Hepatocyte (in vitro differentiated cells): ENCODE measurements at regions not wholly inside any gene's neighbourhood (a gene's known extent, or its start where the extent isn't known, plus 50 kb on each side); places are given as distances from the start of the nearest gene placed in this dataset.
"Not testable (repeated sequence)": the region's sequence is repeated elsewhere in the genome, so short reads cannot be mapped to it uniquely, and the experiment has no call there.

Experiments used
- DNase-seq: peaks from one replicate; pipeline ENCODE4 v3.0.0-alpha.2; 2016; ENCODE audit warnings: low spot score
- H2AFZ ChIP-seq: fragments of 200-600 bp; sonication (generic); 2 replicates; pipeline ENCODE4 v1.6.0; 2016; ENCODE audit warnings: antibody characterized with exemption, mild to moderate bottlenecking
- H3K27ac ChIP-seq: fragments of 200-600 bp; sonication (generic); 2 replicates; pipeline ENCODE4 v1.5.1; 2016; ENCODE audit warnings: mild to moderate bottlenecking
- H3K27me3 ChIP-seq: fragments of 200-600 bp; sonication (generic); 2 replicates; pipeline ENCODE4 v1.6.1; 2016
- H3K36me3 ChIP-seq: fragments of 200-600 bp; sonication (generic); replicated peaks from 2 replicates; pipeline ENCODE4 v1.5.1; 2016; ENCODE audit warnings: low read depth; ENCODE audit not compliant: insufficient read depth
- H3K4me1 ChIP-seq: fragments of 200-600 bp; sonication (generic); 2 replicates; pipeline ENCODE4 v1.5.1; 2016; ENCODE audit warnings: mild to moderate bottlenecking, moderate library complexity; ENCODE audit not compliant: insufficient read depth
- H3K4me2 ChIP-seq: fragments of 200-600 bp; sonication (generic); 2 replicates; pipeline ENCODE4 v1.6.0; 2016
- H3K4me3 ChIP-seq: fragments of 200-600 bp; sonication (generic); 2 replicates; pipeline ENCODE4 v1.5.1; 2016; ENCODE audit warnings: mild to moderate bottlenecking
- H3K79me2 ChIP-seq: fragments of 200-600 bp; sonication (generic); 2 replicates; pipeline ENCODE4 v1.6.0; 2017; ENCODE audit warnings: mild to moderate bottlenecking
- H3K9me2 ChIP-seq: fragments of 200-600 bp; sonication (generic); replicated peaks from 2 replicates; pipeline ENCODE4 v1.6.0; 2017; ENCODE audit warnings: mild to moderate bottlenecking; ENCODE audit not compliant: insufficient read depth
- H3K9me3 ChIP-seq: fragments of 200-600 bp; sonication (generic); 2 replicates; pipeline ENCODE4 v1.5.1; 2016; ENCODE audit warnings: low read depth, mild to moderate bottlenecking
- H4K20me1 ChIP-seq: fragments of 200-600 bp; sonication (generic); 2 replicates; pipeline ENCODE4 v1.6.0; 2016; ENCODE audit warnings: mild to moderate bottlenecking; ENCODE audit not compliant: insufficient read depth, poor library complexity, severe bottlenecking
- EZH2 ChIP-seq: fragments of 200-600 bp; sonication (generic); IDR thresholded peaks from 2 replicates; pipeline ENCODE4 v1.6.1; 2016; ENCODE audit warnings: antibody characterized with exemption, mild to moderate bottlenecking, borderline replicate concordance
- EZH2phosphoT487 ChIP-seq: fragments of 200-600 bp; sonication (generic); IDR thresholded peaks from one replicate; pipeline ENCODE4 v1.6.1; 2018; ENCODE audit warnings: antibody characterized with exemption, mild to moderate bottlenecking, low read depth, moderate library complexity; ENCODE audit not compliant: unreplicated experiment, severe bottlenecking
- WGBS: methylation state at CpG from one replicate; pipeline ENCODE4 v1.1.6; 2016; ENCODE audit warnings: low lambda C conversion rate; ENCODE audit errors: missing lambda C conversion rate; 5-methylcytosine and 5-hydroxymethylcytosine counted together
- TF ChIP-seq, protein P1 (sequence below): fragments of 200-600 bp; sonication (generic); IDR thresholded peaks from 2 replicates; pipeline ENCODE4 v1.5.1; 2016; ENCODE audit warnings: antibody characterized with exemption, mild to moderate bottlenecking; ENCODE audit not compliant: poor library complexity

DNA sequence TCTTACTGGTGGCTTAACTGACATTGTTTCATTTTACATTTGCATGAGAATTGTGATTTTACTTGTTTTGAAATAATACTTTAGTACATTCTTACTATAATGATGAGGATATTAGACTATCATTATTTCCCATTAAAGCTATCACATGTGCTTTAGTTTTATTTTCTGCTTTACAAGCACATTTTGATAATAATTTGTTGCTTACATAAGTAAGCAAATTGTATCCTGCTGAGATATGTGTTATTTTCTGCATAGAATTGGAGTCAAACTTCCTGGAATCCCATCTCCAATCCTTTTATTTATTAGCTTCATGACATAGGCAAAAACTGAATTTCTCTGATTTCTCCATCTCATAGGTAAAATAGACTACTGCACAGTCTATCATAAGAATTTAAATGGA is 847.4 kb downstream of the DIPK2A start:
- H4K20me1 ChIP-seq = no peaks in the 10 kb centered on the region
- H3K36me3 ChIP-seq = no peaks in the 10 kb centered on the region
- H2AFZ ChIP-seq = no peak overlapping the region
- DNase-seq = no peak
- H3K27ac ChIP-seq = no peak overlapping the region
- TF ChIP-seq EZH2 = no peak
- TF ChIP-seq, protein P1, sequence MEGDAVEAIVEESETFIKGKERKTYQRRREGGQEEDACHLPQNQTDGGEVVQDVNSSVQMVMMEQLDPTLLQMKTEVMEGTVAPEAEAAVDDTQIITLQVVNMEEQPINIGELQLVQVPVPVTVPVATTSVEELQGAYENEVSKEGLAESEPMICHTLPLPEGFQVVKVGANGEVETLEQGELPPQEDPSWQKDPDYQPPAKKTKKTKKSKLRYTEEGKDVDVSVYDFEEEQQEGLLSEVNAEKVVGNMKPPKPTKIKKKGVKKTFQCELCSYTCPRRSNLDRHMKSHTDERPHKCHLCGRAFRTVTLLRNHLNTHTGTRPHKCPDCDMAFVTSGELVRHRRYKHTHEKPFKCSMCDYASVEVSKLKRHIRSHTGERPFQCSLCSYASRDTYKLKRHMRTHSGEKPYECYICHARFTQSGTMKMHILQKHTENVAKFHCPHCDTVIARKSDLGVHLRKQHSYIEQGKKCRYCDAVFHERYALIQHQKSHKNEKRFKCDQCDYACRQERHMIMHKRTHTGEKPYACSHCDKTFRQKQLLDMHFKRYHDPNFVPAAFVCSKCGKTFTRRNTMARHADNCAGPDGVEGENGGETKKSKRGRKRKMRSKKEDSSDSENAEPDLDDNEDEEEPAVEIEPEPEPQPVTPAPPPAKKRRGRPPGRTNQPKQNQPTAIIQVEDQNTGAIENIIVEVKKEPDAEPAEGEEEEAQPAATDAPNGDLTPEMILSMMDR = no peak
- TF ChIP-seq EZH2phosphoT487 = no peak
- H3K4me3 ChIP-seq = no peak overlapping the region
- no peaks in the 10 kb centered on the region for H3K27me3 ChIP-seq
- H3K9me2 ChIP-seq = no peaks in the 10 kb centered on the region
- no peaks in the 10 kb centered on the region for H3K79me2 ChIP-seq
- H3K4me1 ChIP-seq = no peaks in the 10 kb centered on the region
- no peaks in the 10 kb centered on the region for H3K9me3 ChIP-seq
- H3K4me2 ChIP-seq = no peak overlapping the region

DNA sequence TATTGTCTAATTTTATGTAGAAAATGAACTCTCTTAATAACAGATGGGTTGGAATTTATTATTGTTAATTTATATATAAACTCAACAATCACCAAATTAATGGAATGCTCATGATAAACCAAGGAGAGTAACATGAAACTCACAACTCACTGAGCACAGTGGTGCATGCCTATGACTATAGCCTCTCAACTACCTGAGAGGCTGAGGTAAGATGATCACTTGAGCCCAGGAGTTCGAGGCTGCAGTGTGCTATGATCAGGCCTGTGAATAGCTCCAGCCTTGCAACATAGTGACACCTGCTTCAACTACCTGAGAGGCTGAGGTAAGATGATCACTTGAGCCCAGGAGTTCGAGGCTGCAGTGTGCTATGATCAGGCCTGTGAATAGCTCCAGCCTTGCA is 848.6 kb downstream of the DIPK2A start:
- H3K4me1 ChIP-seq, H3K4me2 ChIP-seq, H2AFZ ChIP-seq, H3K36me3 ChIP-seq, H3K9me2 ChIP-seq, H3K4me3 ChIP-seq, H4K20me1 ChIP-seq, H3K9me3 ChIP-seq, H3K27me3 ChIP-seq, H3K27ac ChIP-seq, H3K79me2 ChIP-seq, DNase-seq: not testable (repeated sequence)
- WGBS = 81% methylated on average over 2 of the region's 2 CpGs

DNA sequence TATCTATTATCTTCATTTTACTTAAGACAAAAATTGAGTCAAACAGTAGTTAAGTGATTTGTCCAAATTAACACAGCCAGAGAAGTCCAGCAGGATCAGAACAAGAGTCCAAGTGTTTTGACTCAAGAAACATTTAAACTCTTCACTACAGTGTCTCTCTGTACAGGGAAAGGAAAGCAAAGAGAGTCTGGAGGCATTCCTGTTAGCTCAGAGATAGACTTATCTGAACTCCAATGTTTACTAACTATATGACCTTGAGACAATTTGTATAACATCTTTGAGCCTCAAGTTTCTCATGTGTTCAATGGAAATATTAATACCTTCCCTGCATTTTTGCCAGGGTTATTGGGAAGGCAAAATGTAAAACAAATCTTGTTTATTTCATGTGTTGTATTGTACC is 849.1 kb downstream of the DIPK2A start:
- DNase-seq = no peak
- H3K4me2 ChIP-seq = no peak overlapping the region

DNA sequence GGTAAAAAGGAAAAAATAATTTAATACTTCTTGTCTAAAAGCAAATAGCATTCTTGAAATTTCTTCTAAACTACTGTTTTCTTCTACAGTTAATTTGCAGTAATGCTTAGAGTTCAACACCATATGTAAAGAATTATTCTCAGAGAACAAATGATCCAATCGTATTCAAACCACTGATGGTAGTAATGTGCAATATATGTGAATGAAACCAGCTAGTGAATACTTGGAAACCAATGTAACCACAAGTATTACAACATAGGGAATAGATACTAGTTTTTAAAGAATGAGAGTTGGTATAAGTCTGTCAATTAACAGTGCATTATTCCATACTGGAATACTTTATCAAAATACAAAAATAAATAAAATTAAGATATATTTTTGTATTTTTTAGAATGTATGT is 850.0 kb downstream of the DIPK2A start:
- no peaks in the 10 kb centered on the region for H3K9me2 ChIP-seq
- no peak overlapping the region for H3K4me3 ChIP-seq
- H3K27me3 ChIP-seq = no peaks in the 10 kb centered on the region
- no peak overlapping the region for H3K4me2 ChIP-seq
- no peak overlapping the region for H3K27ac ChIP-seq
- TF ChIP-seq, protein P1 = no peak
- no peak for TF ChIP-seq EZH2phosphoT487
- no peak for TF ChIP-seq EZH2
- H3K9me3 ChIP-seq = no peaks in the 10 kb centered on the region
- no peaks in the 10 kb centered on the region for H4K20me1 ChIP-seq
- H3K79me2 ChIP-seq = no peaks in the 10 kb centered on the region
- no peaks in the 10 kb centered on the region for H3K36me3 ChIP-seq
- no peak overlapping the region for H2AFZ ChIP-seq
- no peak for DNase-seq
- 80% methylated on average over 1 of the region's 1 CpG for WGBS
- no peaks in the 10 kb centered on the region for H3K4me1 ChIP-seq

More for the DNA sequence above, 849.1 kb downstream of the DIPK2A start:
- no peak overlapping the region for H3K4me3 ChIP-seq
- no peaks in the 10 kb centered on the region for H4K20me1 ChIP-seq
- no peak for TF ChIP-seq EZH2phosphoT487
- TF ChIP-seq EZH2 = no peak
- TF ChIP-seq, protein P1 = no peak
- no peaks in the 10 kb centered on the region for H3K27me3 ChIP-seq
- no peaks in the 10 kb centered on the region for H3K4me1 ChIP-seq
- no peak overlapping the region for H2AFZ ChIP-seq
- no peaks in the 10 kb centered on the region for H3K9me3 ChIP-seq
- no peaks in the 10 kb centered on the region for H3K79me2 ChIP-seq
- no peaks in the 10 kb centered on the region for H3K36me3 ChIP-seq
- H3K9me2 ChIP-seq = no peaks in the 10 kb centered on the region
- H3K27ac ChIP-seq = no peak overlapping the region
